Loucy (cell line): ENCODE measurements at regions not wholly inside any gene's neighbourhood (a gene's known extent, or its start where the extent isn't known, plus 50 kb on each side); places are given as distances from the start of the nearest gene placed in this dataset.

ENCODE experiments used
- EZH2phosphoT487 ChIP-seq: fragments of 200-600 bp; IDR thresholded peaks from 2 replicates; pipeline ENCODE4 v1.6.1; 2018; ENCODE audit warnings: antibody characterized with exemption, mild to moderate bottlenecking, moderate library complexity, borderline replicate concordance
- TF ChIP-seq, protein P1 (sequence below): fragments of 200-600 bp; sonication (generic); conservative IDR thresholded peaks from 2 replicates; pipeline ENCODE4 v1.5.1; 2014; ENCODE audit warnings: mild to moderate bottlenecking, antibody characterized with exemption, low read length

DNA sequence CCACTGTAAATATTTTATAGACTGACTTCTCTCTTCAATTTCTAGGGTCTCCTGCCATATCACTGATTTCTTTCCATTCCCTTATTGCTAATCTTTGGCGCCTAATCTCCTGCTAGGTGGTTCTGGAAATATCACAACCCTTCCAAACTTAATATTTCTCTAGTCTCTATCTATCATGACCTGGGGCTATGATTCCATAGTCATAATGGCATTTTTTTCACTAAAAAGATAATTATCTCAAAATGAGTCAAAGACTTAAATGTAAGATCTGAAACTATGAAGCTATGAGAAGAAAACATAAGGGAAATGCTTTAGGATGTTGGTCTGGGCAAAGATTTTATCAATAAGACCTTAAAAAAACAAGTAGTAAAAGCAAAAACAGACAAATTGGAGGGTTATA lies 74.2 kb downstream of the LEPR start:
- TF ChIP-seq, protein P1, sequence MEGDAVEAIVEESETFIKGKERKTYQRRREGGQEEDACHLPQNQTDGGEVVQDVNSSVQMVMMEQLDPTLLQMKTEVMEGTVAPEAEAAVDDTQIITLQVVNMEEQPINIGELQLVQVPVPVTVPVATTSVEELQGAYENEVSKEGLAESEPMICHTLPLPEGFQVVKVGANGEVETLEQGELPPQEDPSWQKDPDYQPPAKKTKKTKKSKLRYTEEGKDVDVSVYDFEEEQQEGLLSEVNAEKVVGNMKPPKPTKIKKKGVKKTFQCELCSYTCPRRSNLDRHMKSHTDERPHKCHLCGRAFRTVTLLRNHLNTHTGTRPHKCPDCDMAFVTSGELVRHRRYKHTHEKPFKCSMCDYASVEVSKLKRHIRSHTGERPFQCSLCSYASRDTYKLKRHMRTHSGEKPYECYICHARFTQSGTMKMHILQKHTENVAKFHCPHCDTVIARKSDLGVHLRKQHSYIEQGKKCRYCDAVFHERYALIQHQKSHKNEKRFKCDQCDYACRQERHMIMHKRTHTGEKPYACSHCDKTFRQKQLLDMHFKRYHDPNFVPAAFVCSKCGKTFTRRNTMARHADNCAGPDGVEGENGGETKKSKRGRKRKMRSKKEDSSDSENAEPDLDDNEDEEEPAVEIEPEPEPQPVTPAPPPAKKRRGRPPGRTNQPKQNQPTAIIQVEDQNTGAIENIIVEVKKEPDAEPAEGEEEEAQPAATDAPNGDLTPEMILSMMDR, result no peak
- no peak for TF ChIP-seq EZH2phosphoT487
